Liver (tissue), 3 donors: ENCODE measurements at regions not wholly inside any gene's neighbourhood (a gene's known extent, or its start where the extent isn't known, plus 50 kb on each side); places are given as distances from the start of the nearest gene placed in this dataset.

Experiments
- ATF3 ChIP-seq: IDR thresholded peaks from 2 replicates; pipeline ENCODE4 v1.6.1; 2016; ENCODE audit warnings: antibody characterized with exemption
- CTCF ChIP-seq: fragments of 150-350 bp; IDR thresholded peaks from 2 replicates; pipeline ENCODE4 v1.5.1; 2017; ENCODE audit warnings: improper control_type of control experiment, low read depth, low read length; ENCODE audit not compliant: missing input control
- FOXA1 ChIP-seq: IDR thresholded peaks from 2 replicates; pipeline ENCODE4 v1.6.1; 2016; ENCODE audit warnings: antibody characterized with exemption
- GABPA ChIP-seq, 2 donors: IDR thresholded peaks in 1 of 2; conservative IDR thresholded peaks in 1 of 2; 2 replicates each; pipeline ENCODE4 v1.6.1; 2016; ENCODE audit warnings: antibody characterized with exemption in 2 of 2, mild to moderate bottlenecking in 1 of 2, moderate library complexity in 1 of 2
- HNF4G ChIP-seq: IDR thresholded peaks from 2 replicates; pipeline ENCODE4 v1.6.1; 2016; ENCODE audit warnings: antibody characterized with exemption
- JUND ChIP-seq, 2 donors: IDR thresholded peaks; 2 replicates each; pipeline ENCODE4 v1.6.1; 2016; ENCODE audit warnings: antibody characterized with exemption in 2 of 2
- MAX ChIP-seq: IDR thresholded peaks from 2 replicates; pipeline ENCODE4 v1.6.1; 2016; ENCODE audit warnings: antibody characterized with exemption
- NR2F2 ChIP-seq: IDR thresholded peaks from 2 replicates; pipeline ENCODE4 v1.6.1; 2016; ENCODE audit warnings: antibody characterized with exemption
- RAD21 ChIP-seq, 2 donors: IDR thresholded peaks; 2 replicates each; pipeline ENCODE4 v1.6.1; 2016; ENCODE audit warnings: antibody characterized with exemption in 2 of 2, mild to moderate bottlenecking in 2 of 2
- REST ChIP-seq: IDR thresholded peaks from 2 replicates; pipeline ENCODE4 v1.6.1; 2016; ENCODE audit warnings: antibody characterized with exemption, mild to moderate bottlenecking
- SP1 ChIP-seq: IDR thresholded peaks from 2 replicates; pipeline ENCODE4 v1.6.1; 2018; ENCODE audit warnings: antibody characterized with exemption, mild to moderate bottlenecking
- TAF1 ChIP-seq: conservative IDR thresholded peaks from 2 replicates; pipeline ENCODE4 v1.6.1; 2016; ENCODE audit warnings: antibody characterized with exemption, mild to moderate bottlenecking
- YY1 ChIP-seq: IDR thresholded peaks from 2 replicates; pipeline ENCODE4 v1.6.1; 2016; ENCODE audit warnings: antibody characterized with exemption, mild to moderate bottlenecking
- ZBTB33 ChIP-seq: IDR thresholded peaks from 2 replicates; pipeline ENCODE4 v1.6.1; 2016; ENCODE audit warnings: antibody characterized with exemption
- donor health status: healthy.
- donor health status: healthy.

DNA sequence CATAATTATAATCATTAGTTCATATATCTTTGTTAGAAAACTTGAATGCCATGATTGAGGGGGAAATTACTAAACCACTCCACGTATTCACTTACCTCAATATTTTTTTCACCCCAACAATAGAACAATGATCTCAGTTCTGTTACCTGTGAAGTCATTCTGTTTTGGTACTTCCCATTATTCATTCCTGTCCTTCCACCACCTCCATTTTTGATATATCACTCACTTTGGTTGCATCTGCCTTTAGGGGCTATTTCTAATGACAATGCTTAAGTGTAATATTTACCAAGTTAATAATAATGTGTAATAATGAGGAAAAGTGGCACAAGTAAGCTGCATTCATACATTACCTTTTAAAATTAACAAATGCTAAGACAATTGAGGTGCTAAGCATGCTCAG is 218.4 kb downstream of the SPATA31D1 start:
- TF ChIP-seq CTCF (no peak), TAF1 (no peak), FOXA1 (no peak), HNF4G (no peak), REST (no peak), SP1 (no peak), MAX (no peak), ATF3 (no peak), ZBTB33 (no peak), YY1 (no peak), GABPA (IDR thresholded peaks at IDR 0.05 in 1 of 2, conservative IDR thresholded peaks at IDR 0.05 in 1 of 2) (no peak), RAD21 (IDR thresholded peaks at IDR 0.05) (no peak), JUND (IDR thresholded peaks at IDR 0.05) (no peak), NR2F2 (no peak)
